HL-60 (cell line): ENCODE measurements at regions not wholly inside any gene's neighbourhood (a gene's known extent, or its start where the extent isn't known, plus 50 kb on each side); places are given as distances from the start of the nearest gene placed in this dataset.

Experiments
- GABPA ChIP-seq: IDR thresholded peaks from 2 replicates; pipeline ENCODE4 v1.6.1; 2012; ENCODE audit warnings: low read depth
- POLR2AphosphoS5 ChIP-seq: IDR thresholded peaks from 2 replicates; pipeline ENCODE4 v1.6.1; 2012; ENCODE audit warnings: low read depth
- TF ChIP-seq, protein P1 (sequence below): IDR thresholded peaks from one replicate; pipeline ENCODE4 v1.5.1; 2011; ENCODE audit warnings: low read length, control low read depth, inconsistent platforms; ENCODE audit not compliant: insufficient read depth
- TF ChIP-seq, protein P2 (sequence below): IDR thresholded peaks from 2 replicates; pipeline ENCODE4 v1.6.1; 2012; ENCODE audit warnings: low read depth; ENCODE audit not compliant: insufficient replicate concordance

DNA sequence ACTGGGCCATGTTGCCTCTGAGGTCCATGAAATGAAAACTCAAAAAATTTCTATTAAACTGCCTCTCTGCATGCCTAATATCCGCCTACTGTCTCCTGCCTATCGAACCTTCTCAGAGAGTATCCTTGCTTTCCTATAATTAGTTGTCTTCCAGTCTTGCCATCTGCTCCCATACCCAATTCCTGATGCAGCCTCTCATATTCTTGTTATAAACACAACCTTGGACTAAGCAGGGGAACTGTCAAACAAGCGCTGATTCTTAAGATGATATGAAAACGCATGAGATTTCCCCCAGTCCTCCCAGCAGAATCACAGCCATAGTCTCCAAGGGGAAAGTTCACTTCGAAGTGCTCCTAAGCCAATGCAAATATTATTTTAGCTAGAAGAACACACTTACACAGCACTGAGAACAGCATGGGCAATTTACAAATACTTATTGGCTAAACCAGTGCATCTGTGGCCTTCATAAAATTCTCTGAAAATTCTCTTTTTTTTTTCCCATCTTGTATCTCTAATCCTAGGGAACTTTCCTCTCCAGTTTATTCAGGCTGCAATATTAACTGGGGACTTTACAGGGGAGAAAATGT, 471.6 kb downstream of the MBD2 start:
- TF ChIP-seq, protein P1, sequence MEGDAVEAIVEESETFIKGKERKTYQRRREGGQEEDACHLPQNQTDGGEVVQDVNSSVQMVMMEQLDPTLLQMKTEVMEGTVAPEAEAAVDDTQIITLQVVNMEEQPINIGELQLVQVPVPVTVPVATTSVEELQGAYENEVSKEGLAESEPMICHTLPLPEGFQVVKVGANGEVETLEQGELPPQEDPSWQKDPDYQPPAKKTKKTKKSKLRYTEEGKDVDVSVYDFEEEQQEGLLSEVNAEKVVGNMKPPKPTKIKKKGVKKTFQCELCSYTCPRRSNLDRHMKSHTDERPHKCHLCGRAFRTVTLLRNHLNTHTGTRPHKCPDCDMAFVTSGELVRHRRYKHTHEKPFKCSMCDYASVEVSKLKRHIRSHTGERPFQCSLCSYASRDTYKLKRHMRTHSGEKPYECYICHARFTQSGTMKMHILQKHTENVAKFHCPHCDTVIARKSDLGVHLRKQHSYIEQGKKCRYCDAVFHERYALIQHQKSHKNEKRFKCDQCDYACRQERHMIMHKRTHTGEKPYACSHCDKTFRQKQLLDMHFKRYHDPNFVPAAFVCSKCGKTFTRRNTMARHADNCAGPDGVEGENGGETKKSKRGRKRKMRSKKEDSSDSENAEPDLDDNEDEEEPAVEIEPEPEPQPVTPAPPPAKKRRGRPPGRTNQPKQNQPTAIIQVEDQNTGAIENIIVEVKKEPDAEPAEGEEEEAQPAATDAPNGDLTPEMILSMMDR, result no peak
- TF ChIP-seq POLR2AphosphoS5, result no peak
- TF ChIP-seq, protein P2, sequence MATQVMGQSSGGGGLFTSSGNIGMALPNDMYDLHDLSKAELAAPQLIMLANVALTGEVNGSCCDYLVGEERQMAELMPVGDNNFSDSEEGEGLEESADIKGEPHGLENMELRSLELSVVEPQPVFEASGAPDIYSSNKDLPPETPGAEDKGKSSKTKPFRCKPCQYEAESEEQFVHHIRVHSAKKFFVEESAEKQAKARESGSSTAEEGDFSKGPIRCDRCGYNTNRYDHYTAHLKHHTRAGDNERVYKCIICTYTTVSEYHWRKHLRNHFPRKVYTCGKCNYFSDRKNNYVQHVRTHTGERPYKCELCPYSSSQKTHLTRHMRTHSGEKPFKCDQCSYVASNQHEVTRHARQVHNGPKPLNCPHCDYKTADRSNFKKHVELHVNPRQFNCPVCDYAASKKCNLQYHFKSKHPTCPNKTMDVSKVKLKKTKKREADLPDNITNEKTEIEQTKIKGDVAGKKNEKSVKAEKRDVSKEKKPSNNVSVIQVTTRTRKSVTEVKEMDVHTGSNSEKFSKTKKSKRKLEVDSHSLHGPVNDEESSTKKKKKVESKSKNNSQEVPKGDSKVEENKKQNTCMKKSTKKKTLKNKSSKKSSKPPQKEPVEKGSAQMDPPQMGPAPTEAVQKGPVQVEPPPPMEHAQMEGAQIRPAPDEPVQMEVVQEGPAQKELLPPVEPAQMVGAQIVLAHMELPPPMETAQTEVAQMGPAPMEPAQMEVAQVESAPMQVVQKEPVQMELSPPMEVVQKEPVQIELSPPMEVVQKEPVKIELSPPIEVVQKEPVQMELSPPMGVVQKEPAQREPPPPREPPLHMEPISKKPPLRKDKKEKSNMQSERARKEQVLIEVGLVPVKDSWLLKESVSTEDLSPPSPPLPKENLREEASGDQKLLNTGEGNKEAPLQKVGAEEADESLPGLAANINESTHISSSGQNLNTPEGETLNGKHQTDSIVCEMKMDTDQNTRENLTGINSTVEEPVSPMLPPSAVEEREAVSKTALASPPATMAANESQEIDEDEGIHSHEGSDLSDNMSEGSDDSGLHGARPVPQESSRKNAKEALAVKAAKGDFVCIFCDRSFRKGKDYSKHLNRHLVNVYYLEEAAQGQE, result no peak
- no peak for TF ChIP-seq GABPA
